SK-N-SH treated with all-trans-retinoic acid at 6 μM for 48 hours (cell line): ENCODE measurements at regions not wholly inside any gene's neighbourhood (a gene's known extent, or its start where the extent isn't known, plus 50 kb on each side); places are given as distances from the start of the nearest gene placed in this dataset.
A peak's percentile ranks its signal among the peaks of the same experiment; 100 is the strongest.

Experiments used
- ARNTL ChIP-seq: fragments of 450-650 bp; formaldehyde crosslinking; IDR thresholded peaks from 2 replicates; pipeline ENCODE4 v1.5.0; 2020; ENCODE audit warnings: low read depth, mild to moderate bottlenecking, moderate library complexity, borderline replicate concordance
- CSDC2 ChIP-seq: fragments of 250-450 bp; sonication (Bioruptor Pico); IDR thresholded peaks from 2 replicates; pipeline ENCODE4 v1.5.0; 2020; ENCODE audit warnings: mild to moderate bottlenecking, moderate library complexity
- ESRRG ChIP-seq: fragments of 250-450 bp; sonication (Bioruptor Pico); IDR thresholded peaks from 2 replicates; pipeline ENCODE4 v1.6.1; 2021; ENCODE audit warnings: mild to moderate bottlenecking
- ISL1 ChIP-seq: fragments of 250-450 bp; sonication (Bioruptor Pico); IDR thresholded peaks from 2 replicates; pipeline ENCODE4 v2.1.2; 2022; ENCODE audit warnings: mild to moderate bottlenecking, moderate library complexity
- SNAI2 ChIP-seq: fragments of 250-450 bp; sonication (Bioruptor Pico); IDR thresholded peaks from 2 replicates; pipeline ENCODE4 v1.5.0; 2020; ENCODE audit warnings: mild to moderate bottlenecking, moderate library complexity
- TCF4 ChIP-seq: fragments of 250-450 bp; sonication (Bioruptor Pico); IDR thresholded peaks from 2 replicates; pipeline ENCODE4 v1.8.0; 2021; ENCODE audit warnings: mild to moderate bottlenecking, moderate library complexity, borderline replicate concordance
- ZC3H10 ChIP-seq: fragments of 250-450 bp; sonication (Bioruptor Pico); IDR thresholded peaks from 2 replicates; pipeline ENCODE4 v1.5.1; 2021; ENCODE audit warnings: mild to moderate bottlenecking, moderate library complexity
- ZFP30 ChIP-seq: fragments of 450-650 bp; formaldehyde crosslinking; IDR thresholded peaks from 2 replicates; pipeline ENCODE4 v1.5.0; 2022; ENCODE audit warnings: mild to moderate bottlenecking, moderate library complexity
- TF ChIP-seq, protein P1 (sequence below): fragments of 250-450 bp; sonication (Bioruptor Pico); IDR thresholded peaks from 2 replicates; pipeline ENCODE4 v1.8.0; 2020; ENCODE audit warnings: mild to moderate bottlenecking, moderate library complexity, borderline replicate concordance
- TF ChIP-seq, protein P2 (sequence below): fragments of 250-450 bp; sonication (Bioruptor Pico); IDR thresholded peaks from 2 replicates; pipeline ENCODE4 v1.5.1; 2020; ENCODE audit warnings: low read depth, mild to moderate bottlenecking, moderate library complexity
- TF ChIP-seq, protein P3 (sequence below): fragments of 250-450 bp; sonication (Bioruptor Pico); IDR thresholded peaks from 2 replicates; pipeline ENCODE4 v1.5.0; 2020; ENCODE audit warnings: mild to moderate bottlenecking, moderate library complexity

DNA sequence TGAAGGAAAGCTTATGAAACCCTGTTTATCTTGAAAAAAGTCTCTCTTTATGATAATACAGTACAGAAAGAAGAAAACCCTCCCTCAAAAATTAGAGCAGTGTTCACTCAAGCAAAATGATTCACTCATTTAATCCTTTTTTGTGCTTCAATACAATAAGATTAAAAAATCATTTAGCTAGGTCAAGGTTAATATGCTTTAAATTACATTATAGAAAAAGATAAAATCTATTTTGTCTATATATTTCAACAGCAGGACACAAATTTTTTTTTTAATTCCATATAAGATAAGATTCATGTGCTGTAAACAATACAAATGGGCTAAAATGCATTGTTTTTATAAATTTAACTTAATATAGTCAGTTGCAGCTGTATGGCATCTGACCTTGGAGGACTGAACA lies 176.9 kb downstream of the KCNE4 start:
- TF ChIP-seq, protein P1, sequence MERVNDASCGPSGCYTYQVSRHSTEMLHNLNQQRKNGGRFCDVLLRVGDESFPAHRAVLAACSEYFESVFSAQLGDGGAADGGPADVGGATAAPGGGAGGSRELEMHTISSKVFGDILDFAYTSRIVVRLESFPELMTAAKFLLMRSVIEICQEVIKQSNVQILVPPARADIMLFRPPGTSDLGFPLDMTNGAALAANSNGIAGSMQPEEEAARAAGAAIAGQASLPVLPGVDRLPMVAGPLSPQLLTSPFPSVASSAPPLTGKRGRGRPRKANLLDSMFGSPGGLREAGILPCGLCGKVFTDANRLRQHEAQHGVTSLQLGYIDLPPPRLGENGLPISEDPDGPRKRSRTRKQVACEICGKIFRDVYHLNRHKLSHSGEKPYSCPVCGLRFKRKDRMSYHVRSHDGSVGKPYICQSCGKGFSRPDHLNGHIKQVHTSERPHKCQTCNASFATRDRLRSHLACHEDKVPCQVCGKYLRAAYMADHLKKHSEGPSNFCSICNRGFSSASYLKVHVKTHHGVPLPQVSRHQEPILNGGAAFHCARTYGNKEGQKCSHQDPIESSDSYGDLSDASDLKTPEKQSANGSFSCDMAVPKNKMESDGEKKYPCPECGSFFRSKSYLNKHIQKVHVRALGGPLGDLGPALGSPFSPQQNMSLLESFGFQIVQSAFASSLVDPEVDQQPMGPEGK (CRISPR knock-in tag), result no peak
- TF ChIP-seq TCF4 (CRISPR knock-in tag) (peak; percentile 87), CSDC2 (CRISPR knock-in tag) (no peak), ISL1 (CRISPR knock-in tag) (peak; percentile 69), ESRRG (CRISPR knock-in tag) (no peak), SNAI2 (CRISPR knock-in tag) (no peak), ZC3H10 (no peak), ARNTL (CRISPR knock-in tag) (no peak), ZFP30 (CRISPR knock-in tag) (no peak)
- TF ChIP-seq, protein P2, sequence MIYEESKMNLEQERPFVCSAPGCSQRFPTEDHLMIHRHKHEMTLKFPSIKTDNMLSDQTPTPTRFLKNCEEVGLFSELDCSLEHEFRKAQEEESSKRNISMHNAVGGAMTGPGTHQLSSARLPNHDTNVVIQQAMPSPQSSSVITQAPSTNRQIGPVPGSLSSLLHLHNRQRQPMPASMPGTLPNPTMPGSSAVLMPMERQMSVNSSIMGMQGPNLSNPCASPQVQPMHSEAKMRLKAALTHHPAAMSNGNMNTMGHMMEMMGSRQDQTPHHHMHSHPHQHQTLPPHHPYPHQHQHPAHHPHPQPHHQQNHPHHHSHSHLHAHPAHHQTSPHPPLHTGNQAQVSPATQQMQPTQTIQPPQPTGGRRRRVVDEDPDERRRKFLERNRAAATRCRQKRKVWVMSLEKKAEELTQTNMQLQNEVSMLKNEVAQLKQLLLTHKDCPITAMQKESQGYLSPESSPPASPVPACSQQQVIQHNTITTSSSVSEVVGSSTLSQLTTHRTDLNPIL (CRISPR knock-in tag), result no peak
- TF ChIP-seq, protein P3, sequence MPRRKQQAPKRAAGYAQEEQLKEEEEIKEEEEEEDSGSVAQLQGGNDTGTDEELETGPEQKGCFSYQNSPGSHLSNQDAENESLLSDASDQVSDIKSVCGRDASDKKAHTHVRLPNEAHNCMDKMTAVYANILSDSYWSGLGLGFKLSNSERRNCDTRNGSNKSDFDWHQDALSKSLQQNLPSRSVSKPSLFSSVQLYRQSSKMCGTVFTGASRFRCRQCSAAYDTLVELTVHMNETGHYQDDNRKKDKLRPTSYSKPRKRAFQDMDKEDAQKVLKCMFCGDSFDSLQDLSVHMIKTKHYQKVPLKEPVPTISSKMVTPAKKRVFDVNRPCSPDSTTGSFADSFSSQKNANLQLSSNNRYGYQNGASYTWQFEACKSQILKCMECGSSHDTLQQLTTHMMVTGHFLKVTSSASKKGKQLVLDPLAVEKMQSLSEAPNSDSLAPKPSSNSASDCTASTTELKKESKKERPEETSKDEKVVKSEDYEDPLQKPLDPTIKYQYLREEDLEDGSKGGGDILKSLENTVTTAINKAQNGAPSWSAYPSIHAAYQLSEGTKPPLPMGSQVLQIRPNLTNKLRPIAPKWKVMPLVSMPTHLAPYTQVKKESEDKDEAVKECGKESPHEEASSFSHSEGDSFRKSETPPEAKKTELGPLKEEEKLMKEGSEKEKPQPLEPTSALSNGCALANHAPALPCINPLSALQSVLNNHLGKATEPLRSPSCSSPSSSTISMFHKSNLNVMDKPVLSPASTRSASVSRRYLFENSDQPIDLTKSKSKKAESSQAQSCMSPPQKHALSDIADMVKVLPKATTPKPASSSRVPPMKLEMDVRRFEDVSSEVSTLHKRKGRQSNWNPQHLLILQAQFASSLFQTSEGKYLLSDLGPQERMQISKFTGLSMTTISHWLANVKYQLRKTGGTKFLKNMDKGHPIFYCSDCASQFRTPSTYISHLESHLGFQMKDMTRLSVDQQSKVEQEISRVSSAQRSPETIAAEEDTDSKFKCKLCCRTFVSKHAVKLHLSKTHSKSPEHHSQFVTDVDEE, result no peak
